ENCODE measurements at regions not wholly inside any gene's neighbourhood (a gene's known extent, or its start where the extent isn't known, plus 50 kb on each side); places are given as distances from the start of the nearest gene placed in this dataset.

- no peak overlapping the region for H3K9ac ChIP-seq (ENCODE audit: low read length)
- H3K4me2 ChIP-seq (replicated peaks; ENCODE audit: low read depth, low read length, poor library complexity, severe bottlenecking): no peak overlapping the region
- DNase-seq (no peak), ATAC-seq (ENCODE audit: low read depth) (no peak)
- no peaks in the 10 kb centered on the region for H3K9me3 Mint-ChIP-seq (ENCODE audit: insufficient read depth)
- no peaks in the 10 kb centered on the region for H3K27me3 ChIP-seq (replicated peaks in 1 of 4; ENCODE audit: control extremely low read depth in 1 of 4, control insufficient read depth in 3 of 4, insufficient read depth in 4 of 4, low read length in 3 of 4)
- no peak overlapping the region for H3K4me3 Mint-ChIP-seq
- H2AFZ ChIP-seq (ENCODE audit: insufficient read depth, low read depth, low read length, poor library complexity, severe bottlenecking): no peak overlapping the region
- no peak overlapping the region for H3K27ac Mint-ChIP-seq
- CTCF ChIA-PET: interaction anchor here (1.2 kb wide), 1 partner anchor 156 kb away, joined by 3 read pairs; no protein-coding TSS in a partner anchor
- WGBS (ENCODE audit: insufficient coverage): no CpG with 5 or more reads among the region's 1 CpG
- H3K4me1 ChIP-seq (ENCODE audit: control insufficient read depth in 2 of 2, insufficient read depth in 2 of 2, low read length in 2 of 2): no peaks in the 10 kb centered on the region
- H4K20me1 ChIP-seq (ENCODE audit: control insufficient read depth, insufficient read depth, low read length, poor library complexity, severe bottlenecking): no peaks in the 10 kb centered on the region
- intact Hi-C loops (cut with micrococcal nuclease): no loop called here
- no peak overlapping the region for H3K27ac ChIP-seq (ENCODE audit: low read length in 2 of 2)
- no peaks in the 10 kb centered on the region for H3K79me2 ChIP-seq (ENCODE audit: control insufficient read depth, insufficient read depth, low read length)
- H3K27me3 Mint-ChIP-seq: peaks cover 1% of the 10 kb centered on the region
- H3K9me3 ChIP-seq (ENCODE audit: control extremely low read depth in 1 of 3, control insufficient read depth in 2 of 3, insufficient read depth in 1 of 3, low read length in 2 of 3): no peaks in the 10 kb centered on the region
- no peak for TF ChIP-seq CTCF (IDR thresholded peaks at IDR 0.05)
- no peak for TF ChIP-seq EZH2 (IDR thresholded peaks at IDR 0.05; ENCODE audit: borderline replicate concordance, insufficient read depth, low read depth, low read length, poor library complexity, severe bottlenecking)
- no peaks in the 10 kb centered on the region for H3K36me3 ChIP-seq (replicated peaks in 1 of 2; ENCODE audit: control extremely low read depth in 1 of 2, control insufficient read depth in 1 of 2, extremely low read depth in 1 of 2, insufficient read depth in 2 of 2, low read length in 1 of 2)
- H3K4me1 Mint-ChIP-seq: no peaks in the 10 kb centered on the region
- H3K4me3 ChIP-seq (ENCODE audit: control extremely low read depth in 1 of 5, extremely low read depth in 1 of 5, insufficient read depth in 1 of 5, low read depth in 2 of 5, low read length in 4 of 5): no peak overlapping the region
- POLR2A ChIA-PET: no interaction called here
Measured at GRCh38 chr2:142824756-142825155, 52.7 kb upstream of the KYNU start.

DNA sequence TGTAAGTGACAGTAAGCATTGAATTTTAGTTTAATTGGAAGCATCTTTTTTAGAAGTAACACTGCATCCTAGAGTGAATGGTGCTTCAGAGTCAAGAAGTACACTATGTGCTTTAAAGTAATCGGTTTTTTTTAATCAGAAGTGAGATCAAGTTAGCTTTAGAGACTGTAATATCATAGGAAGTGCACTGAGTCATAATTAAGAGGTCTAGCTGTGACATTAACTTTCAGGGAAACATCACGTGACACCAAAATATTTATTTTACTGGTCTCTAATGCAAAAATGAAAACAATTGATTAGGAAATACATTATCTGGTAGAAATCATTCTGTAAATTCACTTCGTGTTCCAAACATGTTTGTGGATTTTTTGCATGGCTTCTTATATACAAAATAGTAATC, 55.3 kb upstream of the KYNU start:
- H3K27me3 ChIP-seq (replicated peaks in 1 of 4; ENCODE audit: control extremely low read depth in 1 of 4, control insufficient read depth in 3 of 4, insufficient read depth in 4 of 4, low read length in 3 of 4): no peaks in the 10 kb centered on the region
- H3K4me1 ChIP-seq (ENCODE audit: control insufficient read depth in 2 of 2, insufficient read depth in 2 of 2, low read length in 2 of 2): no peaks in the 10 kb centered on the region
- DNase-seq (no peak), ATAC-seq (ENCODE audit: low read depth) (no peak)
- H3K79me2 ChIP-seq (ENCODE audit: control insufficient read depth, insufficient read depth, low read length): no peaks in the 10 kb centered on the region
- no peak overlapping the region for H2AFZ ChIP-seq (ENCODE audit: insufficient read depth, low read depth, low read length, poor library complexity, severe bottlenecking)
- H3K4me3 Mint-ChIP-seq: no peak overlapping the region
- intact Hi-C loops (cut with micrococcal nuclease): no loop called here
- no peak overlapping the region for H3K4me3 ChIP-seq (ENCODE audit: control extremely low read depth in 1 of 5, extremely low read depth in 1 of 5, insufficient read depth in 1 of 5, low read depth in 2 of 5, low read length in 4 of 5)
- no peak overlapping the region for H3K4me2 ChIP-seq (replicated peaks; ENCODE audit: low read depth, low read length, poor library complexity, severe bottlenecking)
- no peaks in the 10 kb centered on the region for H3K9me3 Mint-ChIP-seq (ENCODE audit: insufficient read depth)
- ChIA-PET CTCF (no interaction called here), POLR2A (no interaction called here)
- no peaks in the 10 kb centered on the region for H3K9me3 ChIP-seq (ENCODE audit: control extremely low read depth in 1 of 3, control insufficient read depth in 2 of 3, insufficient read depth in 1 of 3, low read length in 2 of 3)
- H3K36me3 ChIP-seq (replicated peaks in 1 of 2; ENCODE audit: control extremely low read depth in 1 of 2, control insufficient read depth in 1 of 2, extremely low read depth in 1 of 2, insufficient read depth in 2 of 2, low read length in 1 of 2): no peaks in the 10 kb centered on the region
- H3K27ac ChIP-seq (ENCODE audit: low read length in 2 of 2): no peak overlapping the region
- no peak overlapping the region for H3K27ac Mint-ChIP-seq
- WGBS (ENCODE audit: insufficient coverage): 86% methylated on average over 1 of the region's 3 CpGs
- H4K20me1 ChIP-seq (ENCODE audit: control insufficient read depth, insufficient read depth, low read length, poor library complexity, severe bottlenecking): no peaks in the 10 kb centered on the region
- TF ChIP-seq EZH2 (IDR thresholded peaks at IDR 0.05; ENCODE audit: borderline replicate concordance, insufficient read depth, low read depth, low read length, poor library complexity, severe bottlenecking) (no peak), CTCF (IDR thresholded peaks at IDR 0.05) (no peak)
- no peaks in the 10 kb centered on the region for H3K4me1 Mint-ChIP-seq
- H3K27me3 Mint-ChIP-seq: no peaks in the 10 kb centered on the region
- no peak overlapping the region for H3K9ac ChIP-seq (ENCODE audit: low read length)

Measured in B cell (primary cell).